Mammary epithelial cell (primary cell): ENCODE measurements at regions not wholly inside any gene's neighbourhood (a gene's known extent, or its start where the extent isn't known, plus 50 kb on each side); places are given as distances from the start of the nearest gene placed in this dataset.

Source experiments
- CTCF ChIP-seq, 2 donors: IDR thresholded peaks in 1 of 2; conservative IDR thresholded peaks in 1 of 2; 2 replicates each; pipeline ENCODE4 v1.5.1; 2011 to 2012; ENCODE audit warnings: inconsistent platforms in 2 of 2, low read length in 2 of 2, mild to moderate bottlenecking in 2 of 2, control low read depth in 1 of 2, low read depth in 1 of 2; ENCODE audit not compliant: insufficient read depth in 1 of 2; ENCODE audit errors: extremely low read depth in 1 of 2
- EZH2 ChIP-seq: IDR thresholded peaks from 2 replicates; pipeline ENCODE4 v1.6.1; 2012; ENCODE audit warnings: low read length, inconsistent platforms, borderline replicate concordance

DNA sequence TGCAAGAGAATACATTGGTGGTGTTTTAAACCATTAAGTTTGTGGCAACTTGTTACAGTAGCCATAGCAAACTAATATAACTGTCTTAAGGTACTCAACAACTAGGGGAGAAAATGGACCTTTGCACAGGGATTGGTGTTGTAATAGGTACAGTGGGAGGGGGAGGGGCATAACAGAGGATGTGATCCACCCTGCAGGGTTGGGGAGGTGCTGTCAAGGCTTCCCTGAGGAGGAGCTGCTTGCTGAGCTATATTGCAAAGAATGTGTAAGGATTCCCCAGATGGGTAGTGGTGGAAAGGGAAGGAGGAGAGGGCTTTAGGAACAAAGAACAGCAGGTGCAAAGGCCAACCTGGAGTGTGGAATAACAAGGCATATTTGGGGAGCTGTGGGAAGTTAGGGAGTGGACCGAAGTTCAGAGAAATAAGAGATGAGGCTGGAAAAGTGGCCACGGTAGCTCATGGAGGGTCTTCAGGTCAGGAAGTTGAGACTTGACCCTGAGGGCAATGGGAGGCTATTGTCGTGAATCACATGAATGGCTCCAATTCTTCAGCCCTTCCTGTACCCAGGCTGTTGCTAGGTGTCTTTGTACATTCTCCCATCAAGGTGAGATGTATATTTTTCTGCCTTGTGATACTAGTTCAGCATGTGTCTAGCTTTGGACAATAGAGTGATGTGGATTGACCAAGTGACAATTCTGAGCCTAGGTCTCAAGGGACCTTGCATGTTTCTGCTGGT is 168.6 kb upstream of the CSF3R start:
- no peak for TF ChIP-seq CTCF (conservative IDR thresholded peaks at IDR 0.05 in 1 of 2, IDR thresholded peaks at IDR 0.05 in 1 of 2; ENCODE audit: extremely low read depth in 1 of 2, insufficient read depth in 1 of 2, low read depth in 1 of 2, low read length in 2 of 2)
- TF ChIP-seq EZH2 = no peak
